GM21619 (cell line): ENCODE measurements at regions not wholly inside any gene's neighbourhood (a gene's known extent, or its start where the extent isn't known, plus 50 kb on each side); places are given as distances from the start of the nearest gene placed in this dataset.
"Not testable (repeated sequence)": the region's sequence is repeated elsewhere in the genome, so short reads cannot be mapped to it uniquely, and the experiment has no call there.

Experiments
- ATAC-seq: cut with Tn5 transposase; IDR thresholded peaks from one replicate; pipeline ENCODE4 v1.9.1; 2021; ENCODE audit not compliant: unreplicated experiment

DNA sequence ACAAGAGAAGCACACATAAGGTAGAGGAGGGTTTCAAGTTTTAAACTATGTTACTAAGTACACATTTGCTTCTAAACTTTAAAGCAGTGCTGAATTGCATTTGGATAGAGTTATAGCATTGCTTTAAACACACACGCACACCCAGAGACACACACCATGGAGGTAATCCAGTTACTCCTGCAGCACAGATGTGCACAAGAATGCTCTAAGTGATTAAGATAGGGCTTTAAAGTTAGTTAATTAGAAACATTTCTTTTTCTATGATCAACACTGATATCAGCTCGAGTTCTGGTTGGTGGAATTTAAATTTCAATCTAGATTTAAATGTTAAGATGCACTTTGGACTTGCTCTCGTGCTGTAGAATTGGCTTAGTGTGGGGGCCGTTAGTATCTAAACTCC is 492.3 kb downstream of the ZEB2 start:
- ATAC-seq, result no peak

DNA sequence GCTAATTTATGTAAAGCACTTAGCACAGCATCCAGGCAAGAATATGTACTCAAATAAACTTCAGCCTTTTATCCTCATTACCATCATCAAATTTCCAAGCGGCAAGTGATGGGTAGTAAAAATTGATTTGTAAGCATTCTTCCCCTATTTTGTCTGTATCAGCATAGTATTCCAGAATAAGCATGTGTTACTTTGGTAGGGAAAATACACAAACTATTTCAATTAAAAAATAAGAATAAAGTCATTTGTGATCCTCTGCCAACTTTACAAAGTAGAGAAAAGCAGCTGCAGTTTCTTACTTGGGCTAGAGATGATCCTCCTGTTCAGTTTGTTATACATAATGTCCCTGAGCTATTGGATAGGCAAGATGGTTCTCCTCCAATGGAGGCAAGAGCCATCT is 493.2 kb downstream of the ZEB2 start:
- ATAC-seq, result no peak

DNA sequence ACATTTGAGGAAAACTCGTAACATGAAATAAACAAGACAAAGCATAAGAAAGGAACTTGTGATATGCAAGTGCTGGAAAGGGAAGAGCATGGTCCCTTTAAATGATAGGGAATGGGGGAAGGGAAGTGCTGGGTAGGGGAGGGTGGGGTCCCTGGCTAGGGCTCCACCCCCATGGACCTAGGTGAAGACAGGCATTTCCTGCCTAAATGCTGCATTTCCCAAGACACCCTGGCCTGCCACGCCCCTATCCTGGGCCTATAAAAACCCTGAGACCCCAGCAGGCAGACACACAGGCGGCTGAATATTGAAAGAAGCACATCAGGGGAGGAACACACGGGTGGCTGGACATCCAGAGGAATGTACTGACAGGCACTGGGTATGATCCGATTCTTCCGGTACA is 499.9 kb downstream of the ZEB2 start:
- no peak for ATAC-seq

DNA sequence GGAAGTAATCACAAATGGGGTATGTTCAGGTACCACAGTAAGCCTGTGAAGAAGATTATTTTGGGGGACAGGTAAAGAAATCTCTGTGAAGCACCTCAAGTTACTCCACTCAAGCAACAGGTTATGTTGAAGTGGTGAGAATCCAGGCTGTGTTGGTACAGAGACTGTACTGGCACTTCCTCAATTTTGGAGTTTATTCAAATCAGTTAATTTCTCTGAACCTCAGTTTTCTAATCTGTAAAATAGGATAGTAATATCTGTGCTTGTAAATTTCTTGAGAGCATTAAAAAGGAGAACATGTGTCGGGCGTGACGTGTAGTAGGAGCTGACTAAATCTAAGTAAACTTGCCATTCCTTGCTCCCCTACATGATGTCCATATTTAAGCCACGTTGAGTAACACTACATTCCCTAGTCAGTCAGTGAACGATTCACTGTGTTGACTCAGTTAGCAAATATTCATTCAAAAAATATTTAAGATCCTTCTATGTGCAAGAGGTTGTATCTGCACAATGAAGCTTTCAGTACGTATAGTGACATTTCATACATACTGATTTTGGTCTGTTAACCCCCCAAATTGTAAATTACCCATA is 504.2 kb downstream of the ZEB2 start:
- no peak for ATAC-seq

DNA sequence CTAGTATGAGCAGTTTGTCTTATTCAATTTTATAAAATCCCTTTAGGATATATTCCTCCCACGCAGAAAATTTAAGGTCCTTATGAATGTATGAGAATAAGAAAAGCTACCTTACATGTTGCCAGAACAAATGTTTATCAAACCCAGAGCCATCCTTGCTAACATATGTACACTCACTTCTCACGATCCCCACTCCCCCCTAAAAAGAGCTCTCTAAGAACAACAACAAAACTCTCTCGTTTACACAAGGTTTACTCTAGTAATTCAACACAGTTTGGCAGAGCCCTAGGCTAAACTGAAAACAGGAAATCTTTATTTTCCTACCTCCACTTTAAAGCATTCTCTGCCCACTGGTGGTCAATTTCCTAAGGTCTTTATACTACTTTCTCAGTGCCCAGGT is 504.9 kb downstream of the ZEB2 start:
- ATAC-seq, result no peak

DNA sequence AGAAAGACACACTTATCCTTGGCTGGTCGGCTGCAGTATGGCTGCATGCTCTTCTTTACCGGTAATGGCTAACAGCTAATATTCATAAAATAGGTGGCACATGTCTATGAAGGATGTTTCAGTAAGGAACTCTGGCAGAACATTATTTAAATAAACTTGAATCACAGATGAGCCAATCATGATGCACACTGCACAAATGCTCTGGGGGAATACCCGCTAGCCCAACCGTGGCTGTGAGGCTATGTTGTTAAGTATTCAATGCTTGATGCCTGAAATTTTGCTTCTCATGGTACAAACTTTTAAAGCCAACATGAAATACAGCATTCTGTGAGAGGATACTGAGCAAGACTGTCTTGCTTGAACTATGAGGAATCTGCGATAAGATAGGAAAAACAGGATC is 505.8 kb downstream of the ZEB2 start:
- no peak for ATAC-seq

DNA sequence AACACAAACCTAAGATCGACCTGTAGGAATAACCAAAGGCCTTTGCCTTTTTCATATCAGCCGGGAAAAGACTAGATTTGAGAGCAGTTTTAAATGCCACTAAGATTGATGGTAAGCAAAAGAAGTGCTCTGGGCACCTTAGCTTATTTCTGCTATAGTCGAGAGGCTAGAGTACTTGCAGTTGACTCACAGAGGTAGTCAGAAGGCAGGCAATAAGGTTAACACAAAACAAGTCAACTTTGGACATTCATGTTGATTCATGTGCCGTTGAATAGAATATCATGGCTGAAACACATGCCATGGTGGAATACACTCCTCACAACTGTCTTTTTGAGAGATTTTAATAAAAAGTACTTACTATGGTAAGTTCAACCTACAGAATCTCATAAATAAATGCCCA is 507.6 kb downstream of the ZEB2 start:
- no peak for ATAC-seq

DNA sequence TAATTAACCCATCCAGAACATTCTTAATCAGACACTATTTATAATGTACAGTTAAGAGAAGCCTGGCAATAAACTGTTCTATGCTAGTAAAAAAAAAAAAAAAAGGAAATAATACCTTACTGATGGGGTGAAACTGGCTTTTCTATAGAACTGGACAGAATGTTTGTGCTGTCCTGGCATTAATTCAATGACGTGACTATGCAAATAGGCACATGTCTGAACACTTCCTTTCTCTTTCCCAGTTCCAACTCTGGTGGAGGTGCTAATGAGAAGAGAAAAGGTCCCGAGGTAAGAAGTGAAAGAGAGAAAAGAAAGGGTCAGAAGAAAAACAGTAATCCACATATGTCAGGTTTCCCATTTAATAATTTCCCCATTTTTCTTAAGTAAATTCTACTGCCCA is 508.4 kb downstream of the ZEB2 start:
- ATAC-seq, result no peak

DNA sequence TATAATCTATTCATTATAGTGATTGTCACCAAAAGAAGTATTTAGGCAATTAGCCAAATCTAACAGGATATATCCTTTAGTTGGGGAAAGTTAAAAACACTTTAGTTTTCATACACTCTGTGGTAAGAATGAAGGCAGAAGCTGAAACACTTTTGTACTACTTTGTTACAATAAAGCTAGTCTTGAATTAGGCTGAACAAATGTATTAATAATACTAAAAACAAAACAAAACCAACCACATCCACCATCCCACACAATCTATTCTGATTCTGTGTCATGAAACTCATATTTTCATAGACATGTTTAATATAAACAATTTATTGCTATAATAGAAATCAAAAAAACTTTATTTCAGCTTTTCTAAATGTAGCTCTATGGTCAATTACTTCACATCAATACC is 508.8 kb downstream of the ZEB2 start:
- ATAC-seq, result no peak

DNA sequence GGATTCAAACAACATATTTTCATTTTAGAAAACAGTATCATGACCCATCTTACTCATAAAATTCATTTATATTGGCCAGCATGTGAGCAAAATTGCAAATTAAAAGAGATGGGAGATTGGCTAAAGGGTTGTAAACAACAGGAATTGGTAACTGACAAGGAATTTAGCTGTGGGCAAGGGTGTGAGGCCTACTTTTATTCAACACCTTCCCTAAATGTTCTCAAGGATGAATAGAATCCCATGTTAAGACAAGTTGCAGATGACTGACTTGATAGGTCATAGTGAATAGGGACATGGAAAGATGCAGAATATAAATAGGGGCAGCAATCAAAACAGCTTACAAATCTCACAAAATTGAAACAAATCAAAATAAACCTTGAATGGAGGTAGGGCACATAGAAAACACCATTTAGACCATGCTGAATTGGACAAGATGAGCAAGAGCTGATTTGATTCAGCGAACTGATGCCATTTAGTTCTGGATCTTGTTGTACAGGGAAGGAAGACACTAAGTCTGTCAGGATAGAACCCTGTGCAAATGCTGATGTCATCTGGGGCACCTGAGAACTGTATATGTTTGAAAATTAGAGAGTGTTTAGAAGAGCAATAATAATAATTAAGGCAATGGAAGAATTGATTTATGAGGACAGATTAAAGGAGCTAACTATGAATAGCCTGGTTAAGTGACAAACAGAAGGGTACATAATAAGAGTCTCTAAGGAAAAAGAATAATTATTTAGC is 509.7 kb downstream of the ZEB2 start:
- no peak for ATAC-seq

DNA sequence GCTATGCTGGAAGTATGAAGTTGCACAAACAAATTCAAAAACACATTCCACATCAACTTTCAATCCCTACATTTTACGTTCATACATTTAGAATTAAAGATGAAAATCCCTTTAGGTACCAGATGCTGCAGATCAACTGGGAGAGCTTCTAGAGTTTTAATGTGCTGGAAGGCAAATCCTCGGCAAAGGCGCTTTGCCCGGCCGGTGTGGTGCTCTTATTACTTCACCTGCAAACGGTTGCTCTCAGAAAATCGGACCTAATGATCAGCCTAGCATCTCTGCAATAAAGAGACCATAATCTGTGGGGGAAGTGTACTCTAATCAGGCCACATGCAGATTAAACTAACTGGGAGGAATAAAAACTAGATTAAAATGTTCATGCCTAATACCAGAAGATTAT is 513.8 kb downstream of the ZEB2 start:
- no peak for ATAC-seq

DNA sequence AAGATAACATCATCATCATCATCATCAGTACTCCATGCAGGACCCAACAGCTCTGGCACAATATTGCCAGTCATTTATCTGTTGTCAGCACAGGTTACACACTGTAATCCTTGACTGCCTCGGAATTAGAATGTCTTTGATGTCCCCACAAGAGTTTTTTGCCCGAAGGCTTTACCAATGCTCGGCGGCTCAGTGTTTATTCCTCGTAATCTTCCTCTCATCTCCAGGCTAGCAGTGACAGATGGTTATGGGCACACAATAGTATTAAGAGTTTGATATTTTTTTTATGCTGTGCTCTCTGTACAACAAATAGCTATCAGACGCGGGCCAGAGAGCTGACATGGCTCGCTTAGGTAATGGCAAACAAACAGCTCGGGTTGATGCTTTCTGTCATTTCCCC is 515.2 kb downstream of the ZEB2 start:
- ATAC-seq, result no peak

DNA sequence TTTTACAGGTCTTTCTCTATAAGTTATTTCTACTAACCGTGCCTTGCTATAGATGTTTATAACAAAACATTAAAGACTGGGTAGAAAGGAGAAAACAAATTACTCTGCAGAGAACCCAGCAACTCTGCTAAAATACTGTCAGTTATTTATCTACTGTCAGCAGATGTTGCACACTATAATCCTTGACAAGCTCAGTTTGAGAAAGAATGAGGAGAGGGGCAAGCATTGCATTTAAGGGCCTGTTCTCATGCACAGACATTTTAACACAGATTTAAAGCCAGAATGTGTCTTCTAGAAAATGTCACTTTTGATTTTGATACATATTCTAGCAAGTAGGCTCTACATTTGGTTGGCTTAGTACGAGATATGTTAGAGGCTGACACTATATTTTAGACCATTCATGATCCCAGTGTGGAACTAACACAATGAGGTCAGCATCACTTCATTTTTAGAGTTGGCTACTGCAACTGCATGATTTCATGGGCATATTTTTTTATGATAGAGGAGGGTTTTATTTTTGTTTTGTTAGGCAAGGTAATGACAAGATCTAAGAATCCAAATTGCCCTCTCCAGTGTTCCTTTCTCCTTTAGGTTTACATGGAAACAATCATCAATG is 516.4 kb downstream of the ZEB2 start:
- no peak for ATAC-seq

DNA sequence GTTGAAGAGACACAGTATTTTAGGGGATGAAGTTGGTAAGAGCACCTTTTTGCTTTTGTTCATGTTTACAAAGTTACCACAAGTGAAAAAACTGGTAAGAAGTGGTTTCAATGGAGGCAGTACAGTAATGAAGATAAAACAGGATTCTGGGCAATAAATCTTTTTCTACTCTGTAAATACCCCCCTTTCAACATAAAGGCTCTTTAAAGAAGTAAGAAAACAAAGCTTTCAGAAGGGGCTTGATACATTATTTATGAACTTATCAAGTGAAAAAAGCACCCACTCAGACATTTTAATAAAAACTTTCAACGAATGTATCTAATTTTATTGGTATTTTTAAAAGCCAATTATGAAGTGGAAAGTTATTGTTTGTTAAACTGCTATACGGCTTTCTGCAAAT is 522.9 kb downstream of the ZEB2 start:
- ATAC-seq, result no peak

DNA sequence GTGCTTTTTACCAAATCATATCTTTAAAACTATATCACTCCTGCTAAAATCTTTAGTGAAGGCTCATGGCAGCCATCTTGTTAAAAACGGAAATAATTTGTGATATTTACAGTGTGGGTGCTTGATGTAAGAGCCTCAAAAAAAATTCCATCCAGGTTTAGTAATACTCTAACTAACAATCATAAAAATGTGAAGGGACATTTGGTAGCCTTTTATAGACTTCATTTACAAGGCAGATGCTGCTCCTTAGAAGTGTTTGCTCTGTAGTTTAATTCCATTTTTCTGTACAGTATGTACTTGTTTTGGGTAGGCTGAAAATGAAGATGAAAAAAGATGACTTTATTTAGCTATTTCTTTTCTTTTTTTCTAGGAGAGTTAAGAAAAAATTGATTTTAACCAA is 525.0 kb downstream of the ZEB2 start:
- no peak for ATAC-seq

DNA sequence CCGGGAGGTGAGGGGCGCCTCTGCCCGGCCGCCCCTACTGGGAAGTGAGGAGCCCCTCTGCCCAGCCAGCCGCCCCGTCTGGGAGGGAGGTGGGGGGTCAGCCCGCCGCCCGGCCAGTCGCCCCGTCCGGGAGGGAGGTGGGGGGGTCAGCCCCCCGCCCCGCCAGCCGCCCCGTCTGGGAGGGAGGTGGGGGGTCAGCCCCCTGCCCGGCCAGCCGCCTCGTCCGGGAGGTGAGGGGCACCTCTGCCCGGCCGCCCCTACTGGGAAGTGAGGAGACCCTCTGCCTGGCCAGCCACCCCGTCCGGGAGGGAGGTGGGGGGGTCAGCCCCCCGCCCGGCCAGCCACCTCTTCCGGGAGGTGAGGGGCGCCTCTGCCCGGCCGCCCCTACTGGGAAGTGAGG is 528.3 kb downstream of the ZEB2 start:
- ATAC-seq, result not testable (repeated sequence)

DNA sequence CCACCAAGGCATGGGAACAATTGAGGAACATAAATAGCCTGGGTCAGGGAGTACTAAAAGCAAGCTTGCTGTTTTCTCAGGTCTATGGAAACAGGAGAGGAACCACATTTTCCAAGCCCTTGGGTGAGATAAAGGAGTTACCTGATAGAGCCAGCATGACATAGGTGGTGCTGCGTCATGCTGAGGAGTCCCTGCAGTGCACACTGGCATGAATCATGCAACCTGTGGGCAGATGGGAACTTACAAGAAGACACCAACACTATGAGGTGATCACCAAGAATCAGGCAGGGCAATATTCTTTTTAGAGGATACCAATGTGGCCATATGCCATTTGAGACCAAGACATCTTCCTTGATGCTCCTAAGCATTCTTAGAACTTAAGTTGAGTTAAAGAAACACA is 531.8 kb downstream of the ZEB2 start:
- no peak for ATAC-seq

DNA sequence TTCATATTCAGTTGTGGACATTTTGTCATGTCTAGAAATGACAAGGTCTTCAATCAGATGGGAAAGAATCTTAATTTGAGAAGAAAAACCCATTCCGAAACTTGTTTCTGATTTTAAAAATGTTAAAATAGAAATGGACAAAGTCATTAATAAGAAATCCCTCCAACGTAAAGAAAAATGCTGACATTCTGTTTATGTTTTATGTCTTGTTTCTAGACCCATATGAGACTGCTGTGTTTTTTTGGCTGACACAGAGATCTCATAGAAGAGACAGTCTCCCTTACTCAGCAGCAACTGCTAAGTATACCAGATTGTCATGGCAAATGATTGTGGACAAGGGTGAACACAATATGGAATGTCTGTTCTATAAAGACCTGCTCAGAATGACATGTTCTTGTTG is 538.5 kb downstream of the ZEB2 start:
- no peak for ATAC-seq

DNA sequence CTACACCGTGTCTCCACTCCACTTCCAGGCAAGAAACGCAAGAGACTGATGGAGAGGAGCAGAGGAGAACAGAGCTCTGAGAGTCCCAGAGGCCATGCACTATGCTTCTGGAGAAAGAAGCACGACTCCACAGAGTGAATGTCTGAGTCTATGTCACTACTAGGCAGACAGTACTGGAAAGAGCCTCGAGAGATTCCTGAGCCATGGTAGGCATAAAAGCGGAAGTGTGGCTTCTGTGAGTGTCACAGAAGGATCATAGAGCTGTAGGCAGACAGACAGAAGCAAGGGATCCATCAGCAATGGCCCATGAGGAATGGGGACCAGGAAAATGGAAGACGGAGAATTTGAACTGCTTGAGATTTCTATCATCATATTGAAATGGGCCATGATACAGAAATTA is 542.6 kb downstream of the ZEB2 start:
- no peak for ATAC-seq

DNA sequence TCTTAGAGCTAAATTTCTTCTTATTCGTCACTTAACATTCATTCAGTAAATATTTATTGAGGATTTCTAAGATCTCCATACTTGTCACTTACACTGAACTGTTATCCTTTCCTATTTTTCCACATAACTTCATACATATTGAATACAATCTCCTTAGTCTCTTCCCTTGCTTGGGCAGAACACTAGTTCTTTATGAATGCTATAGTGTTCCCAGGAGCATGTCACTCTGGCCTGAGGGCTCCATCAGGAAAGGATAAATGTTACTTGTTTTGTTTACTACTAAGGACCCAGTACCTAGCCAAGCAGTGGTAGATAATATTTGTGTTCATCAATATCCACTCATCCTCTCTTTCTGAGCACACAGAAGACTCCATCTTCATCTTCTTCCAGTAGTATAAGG is 544.7 kb downstream of the ZEB2 start:
- ATAC-seq, result no peak

DNA sequence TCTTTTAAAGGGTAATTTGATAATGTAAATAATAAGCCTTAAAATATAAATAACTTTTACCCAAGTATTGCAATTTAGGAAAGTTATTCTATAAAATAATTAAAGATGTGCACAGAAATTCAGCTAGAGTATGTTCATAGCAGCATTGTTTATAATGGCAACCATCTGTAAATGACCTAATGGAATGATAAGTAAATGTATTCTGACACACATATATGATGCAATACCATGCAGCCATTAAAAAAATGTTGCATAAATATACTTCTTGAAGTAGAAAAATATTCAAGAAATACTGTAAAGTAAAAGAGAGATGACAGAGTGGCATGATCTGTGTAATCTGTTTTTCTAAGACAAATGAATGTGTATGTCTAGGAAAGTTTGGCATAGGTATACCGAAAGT is 545.7 kb downstream of the ZEB2 start:
- ATAC-seq, result no peak

DNA sequence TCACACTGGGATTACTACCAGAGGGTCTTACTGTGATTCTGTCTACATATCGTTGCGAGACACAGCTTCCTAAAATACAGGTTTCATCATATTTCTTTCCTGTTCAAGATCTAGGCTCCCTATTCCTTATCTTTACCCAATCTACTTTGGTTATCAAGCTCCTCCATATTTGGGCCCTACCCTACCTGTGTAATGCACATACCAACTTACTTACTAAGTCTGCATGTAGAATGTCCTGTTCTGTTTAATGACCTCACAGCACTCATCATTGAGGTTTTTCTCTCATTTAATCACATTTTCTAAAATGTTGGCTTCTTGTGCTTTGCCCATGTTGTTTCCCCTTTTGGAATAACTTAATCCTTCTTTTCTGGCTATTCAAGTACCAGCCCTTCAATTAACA is 551.1 kb downstream of the ZEB2 start:
- no peak for ATAC-seq

DNA sequence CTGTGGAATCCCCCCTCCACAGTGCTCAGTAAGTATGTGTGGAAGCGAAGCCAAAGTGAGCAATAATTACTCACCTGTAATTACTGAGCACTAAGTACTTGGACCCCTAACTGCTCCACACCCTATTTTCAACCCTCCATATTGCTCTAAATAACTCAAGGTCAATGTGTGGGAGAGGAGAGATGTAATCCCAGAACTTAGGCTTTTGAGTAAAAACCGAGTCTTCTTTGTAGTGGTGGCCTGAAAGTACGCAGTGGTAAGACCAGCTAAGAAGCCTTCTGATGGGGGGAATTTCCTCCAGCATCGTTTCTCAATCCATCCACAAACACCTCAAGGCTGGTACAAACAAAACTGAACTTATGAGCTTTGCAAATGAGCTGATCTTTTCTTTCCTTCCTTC is 551.6 kb downstream of the ZEB2 start:
- ATAC-seq, result no peak
